GM19463 (cell line): ENCODE measurements at regions not wholly inside any gene's neighbourhood (a gene's known extent, or its start where the extent isn't known, plus 50 kb on each side); places are given as distances from the start of the nearest gene placed in this dataset.

Experiments
- ATAC-seq: cut with Tn5 transposase; IDR thresholded peaks from one replicate; pipeline ENCODE4 v1.9.1; 2021; ENCODE audit warnings: mild to moderate bottlenecking, moderate library complexity; ENCODE audit not compliant: unreplicated experiment

GRCh38 chr14:94717808-94718207 lies 52.1 kb downstream of the GSC start:
- no peak for ATAC-seq

- ATAC-seq, result no peak
Observed at GRCh38 chr14:94716976-94717375, 52.9 kb downstream of the GSC start.

- no peak for ATAC-seq
Observed at GRCh38 chr14:94713115-94713514, 56.8 kb downstream of the GSC start.

- ATAC-seq, result no peak
Observed at GRCh38 chr14:94710731-94711130, 59.2 kb downstream of the GSC start.

GRCh38 chr14:94707494-94707893 lies 62.4 kb downstream of the GSC start:
- no peak for ATAC-seq

- ATAC-seq, result no peak
Observed at GRCh38 chr14:94706133-94706532, 63.8 kb downstream of the GSC start.

- ATAC-seq, result no peak
Observed at GRCh38 chr14:94702629-94703028, 67.3 kb downstream of the GSC start.

GRCh38 chr14:94701861-94702370 lies 68.0 kb downstream of the GSC start:
- ATAC-seq, result no peak

GRCh38 chr14:94700336-94700735 lies 69.6 kb downstream of the GSC start:
- ATAC-seq, result no peak

GRCh38 chr14:94699831-94700230 lies 70.1 kb downstream of the GSC start:
- ATAC-seq, result no peak

GRCh38 chr14:94697773-94698556 lies 71.9 kb downstream of the GSC start:
- ATAC-seq, result no peak

GRCh38 chr14:94696518-94696917 lies 73.4 kb downstream of the GSC start:
- no peak for ATAC-seq

- no peak for ATAC-seq
Observed at GRCh38 chr14:94695231-94695630, 74.7 kb downstream of the GSC start.

GRCh38 chr14:94691660-94692034 lies 78.3 kb downstream of the GSC start:
- ATAC-seq, result no peak

- ATAC-seq, result no peak
Observed at GRCh38 chr14:94690896-94691659, 78.8 kb downstream of the GSC start.

- no peak for ATAC-seq
Observed at GRCh38 chr14:94690486-94690885, 78.3 kb downstream of the SERPINA3 start.

GRCh38 chr14:94689985-94690400 lies 77.8 kb downstream of the SERPINA3 start:
- no peak for ATAC-seq

- ATAC-seq, result peak; percentile 60
Observed at GRCh38 chr14:94689218-94689984, 77.2 kb downstream of the SERPINA3 start.

- ATAC-seq, result no peak
Observed at GRCh38 chr14:94686511-94687160, 74.4 kb downstream of the SERPINA3 start.

- no peak for ATAC-seq
Observed at GRCh38 chr14:94685681-94686485, 73.7 kb downstream of the SERPINA3 start.
